ENCODE measurements at regions not wholly inside any gene's neighbourhood (a gene's known extent, or its start where the extent isn't known, plus 50 kb on each side); places are given as distances from the start of the nearest gene placed in this dataset.

DNA sequence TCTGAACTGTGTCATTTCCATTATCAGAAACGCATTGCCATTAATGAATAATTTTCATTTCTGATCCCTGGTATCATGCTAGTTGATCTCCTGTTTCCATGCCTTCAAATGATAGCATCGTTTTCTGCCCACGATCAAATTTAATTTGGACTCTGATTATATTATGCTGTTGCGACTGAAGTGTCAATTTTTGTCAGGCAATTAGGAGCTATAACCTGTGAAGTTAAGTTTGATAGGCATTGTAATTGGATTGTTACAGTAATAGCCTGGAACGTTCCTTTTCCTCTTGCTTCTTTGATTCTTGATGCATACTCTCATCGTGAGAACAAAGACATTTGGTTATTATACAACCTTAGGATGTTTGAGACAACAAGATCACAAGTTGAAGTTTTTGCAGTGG, 356.3 kb downstream of the VRK1 start:
- POLR2A ChIA-PET = no interaction called here

More for the DNA sequence above, 356.3 kb downstream of the VRK1 start:
- FAIRE-seq (no peak), DNase-seq (ENCODE audit: low read depth, low spot score) (no peak)
- TF ChIP-seq, protein P1, sequence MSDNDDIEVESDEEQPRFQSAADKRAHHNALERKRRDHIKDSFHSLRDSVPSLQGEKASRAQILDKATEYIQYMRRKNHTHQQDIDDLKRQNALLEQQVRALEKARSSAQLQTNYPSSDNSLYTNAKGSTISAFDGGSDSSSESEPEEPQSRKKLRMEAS (IDR thresholded peaks at IDR 0.05; ENCODE audit: insufficient read depth, insufficient read length) = no peak
- TF ChIP-seq FOS (IDR thresholded peaks at IDR 0.05; ENCODE audit: borderline replicate concordance, insufficient read depth, low read length) = no peak
- TF ChIP-seq EZH2 (IDR thresholded peaks at IDR 0.05; ENCODE audit: borderline replicate concordance, low read depth, low read length, severe bottlenecking) = no peak
- TF ChIP-seq POLR2AphosphoS5 (IDR thresholded peaks at IDR 0.05; ENCODE audit: insufficient read depth, low read depth, low read length) = no peak
- TF ChIP-seq, protein P2, sequence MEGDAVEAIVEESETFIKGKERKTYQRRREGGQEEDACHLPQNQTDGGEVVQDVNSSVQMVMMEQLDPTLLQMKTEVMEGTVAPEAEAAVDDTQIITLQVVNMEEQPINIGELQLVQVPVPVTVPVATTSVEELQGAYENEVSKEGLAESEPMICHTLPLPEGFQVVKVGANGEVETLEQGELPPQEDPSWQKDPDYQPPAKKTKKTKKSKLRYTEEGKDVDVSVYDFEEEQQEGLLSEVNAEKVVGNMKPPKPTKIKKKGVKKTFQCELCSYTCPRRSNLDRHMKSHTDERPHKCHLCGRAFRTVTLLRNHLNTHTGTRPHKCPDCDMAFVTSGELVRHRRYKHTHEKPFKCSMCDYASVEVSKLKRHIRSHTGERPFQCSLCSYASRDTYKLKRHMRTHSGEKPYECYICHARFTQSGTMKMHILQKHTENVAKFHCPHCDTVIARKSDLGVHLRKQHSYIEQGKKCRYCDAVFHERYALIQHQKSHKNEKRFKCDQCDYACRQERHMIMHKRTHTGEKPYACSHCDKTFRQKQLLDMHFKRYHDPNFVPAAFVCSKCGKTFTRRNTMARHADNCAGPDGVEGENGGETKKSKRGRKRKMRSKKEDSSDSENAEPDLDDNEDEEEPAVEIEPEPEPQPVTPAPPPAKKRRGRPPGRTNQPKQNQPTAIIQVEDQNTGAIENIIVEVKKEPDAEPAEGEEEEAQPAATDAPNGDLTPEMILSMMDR (IDR thresholded peaks at IDR 0.05; ENCODE audit: extremely low read depth in 1 of 2, insufficient read depth in 1 of 2, low read depth in 1 of 2, low read length in 2 of 2) = no peak
- TF ChIP-seq JUN (IDR thresholded peaks at IDR 0.05; ENCODE audit: borderline replicate concordance, insufficient read depth, insufficient read length, low read depth) = no peak
- no peak for TF ChIP-seq GATA2 (IDR thresholded peaks at IDR 0.05; ENCODE audit: insufficient read depth, insufficient read length, low read depth, low read length)
- TF ChIP-seq POLR2A (IDR thresholded peaks at IDR 0.05; ENCODE audit: low read depth, low read length) = no peak
- no peak for TF ChIP-seq MYC (IDR thresholded peaks at IDR 0.05; ENCODE audit: low read depth, low read length)
- CTCF ChIA-PET = no interaction called here
- no peaks in the 10 kb centered on the region for H3K27me3 ChIP-seq (ENCODE audit: control insufficient read depth in 2 of 2, insufficient read depth in 2 of 2, low read length in 2 of 2)
- H3K9ac ChIP-seq (replicated peaks; ENCODE audit: extremely low read depth, insufficient read depth, low read length) = no peak overlapping the region
- H3K4me3 ChIP-seq (replicated peaks in 1 of 3; ENCODE audit: insufficient read depth in 1 of 3, low read depth in 1 of 3, low read length in 3 of 3) = no peak overlapping the region
- no peaks in the 10 kb centered on the region for H3K36me3 ChIP-seq (ENCODE audit: control insufficient read depth in 2 of 2, extremely low read depth in 1 of 2, insufficient read depth in 2 of 2, low read length in 2 of 2)
- dilution Hi-C loops (cut with MboI; ENCODE audit: extremely low pct_ligation_motif_present, low sequenced_read_pairs) = no loop called here
- H3K4me1 ChIP-seq (ENCODE audit: control insufficient read depth, extremely low read depth, insufficient read depth, low read length) = no peaks in the 10 kb centered on the region
- peaks cover 3% of the 10 kb centered on the region for H3K9me3 ChIP-seq (replicated peaks; ENCODE audit: control insufficient read depth, insufficient read depth, low read length)
- H4K20me1 ChIP-seq (replicated peaks; ENCODE audit: control insufficient read depth, extremely low read depth, insufficient read depth, low read length) = no peaks in the 10 kb centered on the region
- H2AFZ ChIP-seq (ENCODE audit: low read depth, low read length) = no peak overlapping the region
- intact Hi-C loops (cut with micrococcal nuclease) = no loop called here
- BruUV-seq (replicated peaks) = no TSS peak
- H3K79me2 ChIP-seq (ENCODE audit: control insufficient read depth, insufficient read depth, low read length) = no peaks in the 10 kb centered on the region
- no peak overlapping the region for H3K4me2 ChIP-seq (ENCODE audit: insufficient read depth, low read length)
- H3K27ac ChIP-seq (ENCODE audit: insufficient read depth, low read depth, low read length) = no peak overlapping the region
- H3K9me1 ChIP-seq (replicated peaks; ENCODE audit: control insufficient read depth, extremely low read depth, insufficient read depth, low read length) = no peaks in the 10 kb centered on the region
